Left renal cortex interstitium (tissue), 4 donors: ENCODE measurements at regions not wholly inside any gene's neighbourhood (a gene's known extent, or its start where the extent isn't known, plus 50 kb on each side); places are given as distances from the start of the nearest gene placed in this dataset.

Source experiments
- DNase-seq, 4 donors: peaks; one replicate each; pipeline ENCODE4 v3.0.0-alpha.2; 2013; ENCODE audit warnings: low read depth in 4 of 4, low spot score in 2 of 4, missing footprints in 1 of 4

GRCh38 chr7:32428546-32428945 is 61.6 kb downstream of the LSM5 start:
- no peak for DNase-seq

GRCh38 chr7:32427769-32428291 is 62.4 kb downstream of the LSM5 start:
- peak; percentile 36 to 84 (median 64) for DNase-seq

GRCh38 chr7:32416846-32417245 is 73.3 kb downstream of the LSM5 start:
- no peak for DNase-seq

GRCh38 chr7:32415936-32416335 is 74.2 kb downstream of the LSM5 start:
- no peak for DNase-seq

GRCh38 chr7:32415519-32415918 is 74.7 kb downstream of the LSM5 start:
- no peak for DNase-seq

GRCh38 chr7:32412471-32412870 is 77.7 kb downstream of the LSM5 start:
- DNase-seq, result no peak

- DNase-seq, result no peak
These were observed 79.6 kb downstream of the LSM5 start for GRCh38 chr7:32410545-32410944.

GRCh38 chr7:32406386-32406785 is 83.8 kb downstream of the LSM5 start:
- DNase-seq, result no peak

- DNase-seq, result no peak
These were observed 86.5 kb downstream of the LSM5 start for GRCh38 chr7:32403463-32404229.

- no peak for DNase-seq
These were observed 89.5 kb downstream of the LSM5 start for GRCh38 chr7:32400676-32401075.

GRCh38 chr7:32399311-32399710 is 90.9 kb downstream of the LSM5 start:
- no peak for DNase-seq

- no peak for DNase-seq
These were observed 95.0 kb downstream of the LSM5 start for GRCh38 chr7:32395168-32395567.

GRCh38 chr7:32393861-32394260 is 96.3 kb downstream of the LSM5 start:
- DNase-seq, result no peak

- no peak for DNase-seq
These were observed 100.0 kb downstream of the LSM5 start for GRCh38 chr7:32390210-32390609.

GRCh38 chr7:32385316-32385956 is 104.7 kb downstream of the LSM5 start:
- no peak for DNase-seq

- DNase-seq, result no peak
These were observed 109.1 kb downstream of the LSM5 start for GRCh38 chr7:32381024-32381601.

GRCh38 chr7:32379510-32380112 is 110.6 kb downstream of the LSM5 start:
- DNase-seq, result no peak

- DNase-seq, result no peak
These were observed 111.2 kb downstream of the LSM5 start for GRCh38 chr7:32378988-32379387.

- DNase-seq, result no peak
These were observed 125.6 kb downstream of the LSM5 start for GRCh38 chr7:32364581-32364980.

GRCh38 chr7:32360127-32360526 is 130.1 kb downstream of the LSM5 start:
- DNase-seq, result no peak

- no peak for DNase-seq
These were observed 132.5 kb downstream of the LSM5 start for GRCh38 chr7:32357535-32358277.
